Tibial nerve (tissue), 4 donors: ENCODE measurements at regions not wholly inside any gene's neighbourhood (a gene's known extent, or its start where the extent isn't known, plus 50 kb on each side); places are given as distances from the start of the nearest gene placed in this dataset.
"Not testable (repeated sequence)": the region's sequence is repeated elsewhere in the genome, so short reads cannot be mapped to it uniquely, and the experiment has no call there.

Experiments used
- DNase-seq, 2 donors: peaks; one replicate each; pipeline ENCODE4 v3.0.0-alpha.2; 2019; ENCODE audit warnings: low spot score in 2 of 2
- H3K27ac ChIP-seq, 4 donors: fragments of 200-600 bp; sonication (generic) in 3 of 4; one replicate each; pipeline ENCODE4 v1.5.1; 2017 to 2019; ENCODE audit warnings: mild to moderate bottlenecking in 1 of 4
- H3K27me3 ChIP-seq, 2 donors: fragments of 200-600 bp; sonication (generic) in 1 of 2; one replicate each; pipeline versions ENCODE4 v1.5.1 to v1.6.0; 2017 to 2019
- H3K36me3 ChIP-seq, 3 donors: fragments of 200-600 bp; sonication (generic); one replicate each; pipeline ENCODE4 v1.5.1; 2018 to 2019
- H3K4me1 ChIP-seq, 4 donors: fragments of 200-600 bp; sonication (generic) in 3 of 4; one replicate each; pipeline ENCODE4 v1.5.1; 2017 to 2019
- H3K4me3 ChIP-seq, 4 donors: fragments of 200-600 bp; sonication (generic) in 3 of 4; one replicate each; pipeline ENCODE4 v1.5.1; 2017 to 2019; ENCODE audit warnings: mild to moderate bottlenecking in 1 of 4, moderate library complexity in 1 of 4
- H3K9me3 ChIP-seq, 4 donors: fragments of 200-600 bp; sonication (generic) in 3 of 4; one replicate each; pipeline ENCODE4 v1.5.1; 2017 to 2019
- CTCF ChIP-seq, 5 experiments: fragments of 200-600 bp in 3 of 5; fragments of 450-650 bp in 2 of 5; sonication (generic) in 3 of 5; IDR thresholded peaks; one replicate each; pipeline ENCODE4 v1.5.1; 2016 to 2019; ENCODE audit warnings: antibody characterized with exemption in 5 of 5, mild to moderate bottlenecking in 3 of 5, moderate library complexity in 2 of 5
- EP300 ChIP-seq, 2 donors: sonication (generic); formaldehyde crosslinking; IDR thresholded peaks; one replicate each; pipeline ENCODE4 v1.6.1; 2017; ENCODE audit warnings: antibody characterized with exemption in 2 of 2, mild to moderate bottlenecking in 1 of 2
- POLR2A ChIP-seq, 2 donors: fragments of 450-650 bp; IDR thresholded peaks; one replicate each; pipeline ENCODE4 v1.6.1; 2017; ENCODE audit warnings: antibody characterized with exemption in 2 of 2, mild to moderate bottlenecking in 2 of 2, moderate library complexity in 2 of 2
- WGBS, 2 donors: methylation state at CpG; one replicate each; pipeline ENCODE4 v1.1.5; 2018; 5-methylcytosine and 5-hydroxymethylcytosine counted together

- Histone ChIP-seq H3K27me3 (no peaks in the 10 kb centered on the region), H3K4me1 (no peaks in the 10 kb centered on the region), H3K36me3 (no peaks in the 10 kb centered on the region), H3K27ac (no peak overlapping the region), H3K9me3 (no peaks in the 10 kb centered on the region), H3K4me3 (no peak overlapping the region)
- DNase-seq = no peak
- TF ChIP-seq CTCF (IDR thresholded peaks at IDR 0.05) (no peak), EP300 (IDR thresholded peaks at IDR 0.05) (no peak), POLR2A (IDR thresholded peaks at IDR 0.05) (no peak)
- WGBS, 2 donors = 83 to 84% methylated on average over 3 of the region's 3 CpGs
These were observed 90.5 kb upstream of the TACR1 start for GRCh38 chr2:75289771-75290170.

- WGBS, 2 donors = 76 to 82% methylated on average over 7 of the region's 7 CpGs
- not testable (repeated sequence) for DNase-seq
These were observed 89.9 kb upstream of the TACR1 start for GRCh38 chr2:75289178-75289577.

GRCh38 chr2:75288760-75289159, 89.4 kb upstream of the TACR1 start:
- Histone ChIP-seq H3K27ac (no peak overlapping the region), H3K4me3 (no peak overlapping the region), H3K27me3 (no peaks in the 10 kb centered on the region), H3K4me1 (no peaks in the 10 kb centered on the region), H3K36me3 (no peaks in the 10 kb centered on the region), H3K9me3 (no peaks in the 10 kb centered on the region)
- no peak for DNase-seq
- TF ChIP-seq POLR2A (IDR thresholded peaks at IDR 0.05) (no peak), CTCF (IDR thresholded peaks at IDR 0.05) (no peak), EP300 (IDR thresholded peaks at IDR 0.05) (no peak)

More at GRCh38 chr2:75289178-75289577, 89.9 kb upstream of the TACR1 start:
- not testable (repeated sequence) for H3K27ac ChIP-seq, H3K9me3 ChIP-seq, H3K27me3 ChIP-seq, H3K4me1 ChIP-seq, H3K36me3 ChIP-seq, H3K4me3 ChIP-seq

- no peaks in the 10 kb centered on the region for H3K27me3 ChIP-seq
- H3K4me1 ChIP-seq = no peaks in the 10 kb centered on the region
- H3K27ac ChIP-seq = no peak overlapping the region
- DNase-seq = no peak
- H3K9me3 ChIP-seq = no peaks in the 10 kb centered on the region
- TF ChIP-seq CTCF (IDR thresholded peaks at IDR 0.05) = no peak
- no peak for TF ChIP-seq EP300 (IDR thresholded peaks at IDR 0.05)
- no peak for TF ChIP-seq POLR2A (IDR thresholded peaks at IDR 0.05)
- no peaks in the 10 kb centered on the region for H3K36me3 ChIP-seq
- 76 to 79% methylated on average over 1 of the region's 1 CpG for WGBS, 2 donors
- H3K4me3 ChIP-seq = no peak overlapping the region
These were observed 88.5 kb upstream of the TACR1 start for GRCh38 chr2:75287624-75288316.

GRCh38 chr2:75284345-75284744, 85.0 kb upstream of the TACR1 start:
- DNase-seq = no peak
- H3K36me3 ChIP-seq = no peaks in the 10 kb centered on the region
- no peaks in the 10 kb centered on the region for H3K9me3 ChIP-seq
- no peak overlapping the region for H3K27ac ChIP-seq
- H3K27me3 ChIP-seq = no peaks in the 10 kb centered on the region
- 79 to 81% methylated on average over 2 of the region's 2 CpGs for WGBS, 2 donors
- H3K4me1 ChIP-seq = no peaks in the 10 kb centered on the region
- no peak for TF ChIP-seq CTCF (IDR thresholded peaks at IDR 0.05)
- H3K4me3 ChIP-seq = no peak overlapping the region
